Mesenchymal stem cell (in vitro differentiated cells and primary cell): ENCODE measurements at regions not wholly inside any gene's neighbourhood (a gene's known extent, or its start where the extent isn't known, plus 50 kb on each side); places are given as distances from the start of the nearest gene placed in this dataset.
A peak's percentile ranks its signal among the peaks of the same experiment; 100 is the strongest.

Experiments used
- DNase-seq: peaks from one replicate; pipeline ENCODE4 v3.0.0-alpha.2; 2013
- H2AFZ ChIP-seq: one replicate; pipeline ENCODE4 v1.6.1; 2013; ENCODE audit warnings: low read depth, mild to moderate bottlenecking, control low read depth, inconsistent platforms, low read length, moderate library complexity
- H2AK5ac ChIP-seq: 2 replicates; pipeline ENCODE4 v1.6.1; 2013; ENCODE audit warnings: low read length, moderate library complexity, mild to moderate bottlenecking, inconsistent platforms; ENCODE audit not compliant: severe bottlenecking
- H2BK120ac ChIP-seq: one replicate; pipeline ENCODE4 v1.6.1; 2013; ENCODE audit warnings: low read depth, mild to moderate bottlenecking, inconsistent platforms, low read length, moderate library complexity
- H2BK12ac ChIP-seq, 2 experiments: one replicate each; pipeline ENCODE4 v1.6.1; 2013; ENCODE audit warnings: inconsistent platforms in 2 of 2, low read length in 2 of 2, mild to moderate bottlenecking in 2 of 2, moderate library complexity in 2 of 2, control low read depth in 1 of 2
- H2BK15ac ChIP-seq: one replicate; pipeline ENCODE4 v1.6.1; 2013; ENCODE audit warnings: mild to moderate bottlenecking, low read depth, inconsistent platforms; ENCODE audit not compliant: poor library complexity, severe bottlenecking
- H2BK5ac ChIP-seq: 2 replicates; pipeline ENCODE4 v1.6.1; 2013; ENCODE audit warnings: low read depth, mild to moderate bottlenecking, low read length, control low read depth, inconsistent platforms; ENCODE audit not compliant: poor library complexity, severe bottlenecking
- H3K14ac ChIP-seq, 2 experiments: one replicate each; pipeline ENCODE4 v1.6.1; 2013; ENCODE audit warnings: inconsistent platforms in 2 of 2, low read length in 2 of 2, control low read depth in 1 of 2, mild to moderate bottlenecking in 1 of 2, moderate library complexity in 1 of 2
- H3K18ac ChIP-seq, 2 experiments: one replicate each; pipeline ENCODE4 v1.6.1; 2013; ENCODE audit warnings: inconsistent platforms in 2 of 2, low read length in 2 of 2, control low read depth in 1 of 2, low read depth in 1 of 2, mild to moderate bottlenecking in 1 of 2
- H3K23ac ChIP-seq, 2 experiments: one replicate each; pipeline ENCODE4 v1.6.1; 2013; ENCODE audit warnings: inconsistent platforms in 2 of 2, low read length in 2 of 2, mild to moderate bottlenecking in 2 of 2, moderate library complexity in 2 of 2, control low read depth in 1 of 2
- H3K27ac ChIP-seq: 2 replicates; pipeline ENCODE4 v1.5.1; 2013; ENCODE audit warnings: mild to moderate bottlenecking, moderate library complexity, low read length, control low read depth, inconsistent platforms; ENCODE audit not compliant: poor library complexity, severe bottlenecking
- H3K27me3 ChIP-seq, 2 experiments: 2 replicates each; pipeline versions ENCODE4 v1.6.1 to v1.7.0; 2013; ENCODE audit warnings: low read length in 2 of 2, mild to moderate bottlenecking in 2 of 2, moderate library complexity in 2 of 2, control low read depth in 1 of 2, inconsistent platforms in 1 of 2; ENCODE audit not compliant: control insufficient read depth in 1 of 2, insufficient read depth in 1 of 2
- H3K36me3 ChIP-seq, 2 experiments: 2 replicates each; pipeline versions ENCODE4 v1.6.1 to v1.7.0; 2013; ENCODE audit warnings: low read length in 2 of 2, control low read depth in 1 of 2, inconsistent platforms in 1 of 2, low read depth in 1 of 2, mild to moderate bottlenecking in 1 of 2; ENCODE audit not compliant: insufficient read depth in 2 of 2, control insufficient read depth in 1 of 2
- H3K4ac ChIP-seq, 2 experiments: one replicate each; pipeline ENCODE4 v1.6.1; 2013; ENCODE audit warnings: inconsistent platforms in 2 of 2, low read length in 2 of 2, mild to moderate bottlenecking in 2 of 2, moderate library complexity in 2 of 2, control low read depth in 1 of 2, low read depth in 1 of 2
- H3K4me1 ChIP-seq: 2 replicates; pipeline ENCODE4 v1.6.1; 2013; ENCODE audit warnings: low read depth, low read length, control low read depth; ENCODE audit not compliant: control insufficient read depth, insufficient read depth
- H3K4me2 ChIP-seq: 2 replicates; pipeline ENCODE4 v1.6.1; 2013; ENCODE audit warnings: low read length, mild to moderate bottlenecking, inconsistent platforms; ENCODE audit not compliant: poor library complexity, severe bottlenecking
- H3K4me3 ChIP-seq, 2 experiments: 2 replicates each; pipeline versions ENCODE4 v1.5.1 to v1.7.0; 2013; ENCODE audit warnings: low read length in 2 of 2, mild to moderate bottlenecking in 2 of 2, control low read depth in 1 of 2, low read depth in 1 of 2; ENCODE audit not compliant: insufficient read depth in 1 of 2
- H3K79me1 ChIP-seq: replicated peaks from 2 replicates; pipeline ENCODE4 v1.6.1; 2013; ENCODE audit warnings: mild to moderate bottlenecking, control low read depth, low read length, inconsistent platforms; ENCODE audit not compliant: poor library complexity, severe bottlenecking
- H3K9ac ChIP-seq: 2 replicates; pipeline ENCODE4 v1.7.0; 2013; ENCODE audit warnings: mild to moderate bottlenecking, low read length, moderate library complexity
- H3K9me3 ChIP-seq: 2 replicates; pipeline ENCODE4 v1.7.0; 2013; ENCODE audit warnings: mild to moderate bottlenecking, low read length; ENCODE audit not compliant: control insufficient read depth
- H4K8ac ChIP-seq: one replicate; pipeline ENCODE4 v1.6.1; 2013; ENCODE audit warnings: inconsistent platforms, mild to moderate bottlenecking, low read length, moderate library complexity
- H4K91ac ChIP-seq: one replicate; pipeline ENCODE4 v1.6.1; 2013; ENCODE audit warnings: mild to moderate bottlenecking, low read length, inconsistent platforms
- WGBS: methylation state at CpG from one replicate; pipeline ENCODE4 v1.1.7; 2013; ENCODE audit warnings: mixed read lengths; 5-methylcytosine and 5-hydroxymethylcytosine counted together

DNA sequence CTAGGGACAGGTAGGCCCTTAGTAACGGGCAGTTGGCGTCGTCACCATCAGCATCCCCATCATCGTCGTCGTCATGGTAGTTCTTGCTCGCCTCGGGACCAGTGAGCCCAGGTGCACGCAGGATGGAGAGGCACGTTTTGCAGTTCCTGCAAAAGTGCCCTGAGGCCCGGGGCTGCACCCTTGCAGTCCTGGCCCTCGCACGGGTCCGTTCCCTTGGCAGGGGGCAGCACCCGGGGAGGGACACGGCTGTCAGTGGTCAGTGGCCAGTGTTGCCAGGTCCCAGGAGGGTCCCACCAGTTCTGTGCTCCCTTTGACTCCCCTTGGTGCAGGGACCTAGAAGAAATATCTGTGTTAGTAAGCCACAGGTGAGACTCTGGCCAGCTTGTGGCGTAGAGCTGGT, 243.9 kb upstream of the CIBAR2 start:
- H3K14ac ChIP-seq = peak overlapping the region in 1 of 2 experiments; percentile 82
- H3K4me1 ChIP-seq = peaks cover 40% of the 10 kb centered on the region
- H2AK5ac ChIP-seq = peak overlapping the region; percentile 28
- no peak overlapping the region for H3K23ac ChIP-seq
- H2BK5ac ChIP-seq = no peak overlapping the region
- H2BK12ac ChIP-seq = peak overlapping the region; percentile 60 to 100
- H3K4me3 ChIP-seq = no peak overlapping the region
- H3K4ac ChIP-seq = peak overlapping the region; percentile 92 to 96
- H2AFZ ChIP-seq = no peak overlapping the region
- peak overlapping the region; percentile 93 for H2BK15ac ChIP-seq
- H3K27me3 ChIP-seq = no peaks in the 10 kb centered on the region
- H3K27ac ChIP-seq = no peak overlapping the region
- H3K79me1 ChIP-seq = peaks cover 15% of the 10 kb centered on the region
- peak overlapping the region; percentile 96 for H4K8ac ChIP-seq
- no peak overlapping the region for H3K4me2 ChIP-seq
- no peaks in the 10 kb centered on the region for H3K9me3 ChIP-seq
- peak overlapping the region; percentile 98 for H2BK120ac ChIP-seq
- H3K36me3 ChIP-seq = peaks cover 4 to 12% of the 10 kb centered on the region in 2 experiments
- WGBS = 98% methylated on average over 16 of the region's 17 CpGs
- peak overlapping the region; percentile 99 for H4K91ac ChIP-seq
- peak overlapping the region; percentile 98 for H3K18ac ChIP-seq
- DNase-seq = no peak
- H3K9ac ChIP-seq = no peak overlapping the region

DNA sequence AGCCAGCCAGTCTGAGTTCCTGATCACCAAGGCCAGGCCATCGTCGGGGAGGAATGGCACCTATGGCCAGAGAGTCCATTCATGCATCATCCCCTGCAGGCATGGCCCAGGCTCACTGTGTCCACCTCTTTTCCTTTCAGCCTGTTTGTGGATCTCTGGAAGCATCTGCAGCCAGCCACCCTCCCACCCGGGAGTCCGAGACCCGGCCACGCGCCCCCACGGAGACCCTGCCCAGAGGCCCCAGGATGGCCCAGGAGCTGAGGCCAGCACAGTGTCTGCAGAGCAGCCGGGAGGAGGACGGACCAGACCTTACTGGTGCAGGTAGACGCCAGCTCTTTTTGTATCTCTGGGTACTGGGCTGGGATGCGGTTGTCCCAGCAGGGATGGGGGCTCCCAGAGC, 245.1 kb upstream of the CIBAR2 start:
- no peak overlapping the region for H3K4me3 ChIP-seq
- H2AFZ ChIP-seq = no peak overlapping the region
- peak overlapping the region; percentile 98 for H2BK120ac ChIP-seq
- H2AK5ac ChIP-seq = no peak overlapping the region
- H3K14ac ChIP-seq = peak overlapping the region in 1 of 2 experiments; percentile 97
- peak overlapping the region; percentile 54 for H4K8ac ChIP-seq
- H3K79me1 ChIP-seq = peaks cover 15% of the 10 kb centered on the region
- H3K9me3 ChIP-seq = no peaks in the 10 kb centered on the region
- H2BK12ac ChIP-seq = peak overlapping the region; percentile 75 to 100
- no peaks in the 10 kb centered on the region for H3K27me3 ChIP-seq
- H3K4me2 ChIP-seq = no peak overlapping the region
- no peak overlapping the region for H2BK5ac ChIP-seq
- peaks cover 45% of the 10 kb centered on the region for H3K4me1 ChIP-seq
- WGBS = 94% methylated on average over 12 of the region's 12 CpGs
- H3K27ac ChIP-seq = no peak overlapping the region
- H3K23ac ChIP-seq = no peak overlapping the region
- peak overlapping the region; percentile 86 to 89 for H3K4ac ChIP-seq
- peak overlapping the region; percentile 93 for H2BK15ac ChIP-seq
- H3K36me3 ChIP-seq = peaks cover 4 to 16% of the 10 kb centered on the region in 2 experiments
- H3K18ac ChIP-seq = peak overlapping the region; percentile 98 to 99
- DNase-seq = no peak
- H4K91ac ChIP-seq = peak overlapping the region; percentile 100
- no peak overlapping the region for H3K9ac ChIP-seq

DNA sequence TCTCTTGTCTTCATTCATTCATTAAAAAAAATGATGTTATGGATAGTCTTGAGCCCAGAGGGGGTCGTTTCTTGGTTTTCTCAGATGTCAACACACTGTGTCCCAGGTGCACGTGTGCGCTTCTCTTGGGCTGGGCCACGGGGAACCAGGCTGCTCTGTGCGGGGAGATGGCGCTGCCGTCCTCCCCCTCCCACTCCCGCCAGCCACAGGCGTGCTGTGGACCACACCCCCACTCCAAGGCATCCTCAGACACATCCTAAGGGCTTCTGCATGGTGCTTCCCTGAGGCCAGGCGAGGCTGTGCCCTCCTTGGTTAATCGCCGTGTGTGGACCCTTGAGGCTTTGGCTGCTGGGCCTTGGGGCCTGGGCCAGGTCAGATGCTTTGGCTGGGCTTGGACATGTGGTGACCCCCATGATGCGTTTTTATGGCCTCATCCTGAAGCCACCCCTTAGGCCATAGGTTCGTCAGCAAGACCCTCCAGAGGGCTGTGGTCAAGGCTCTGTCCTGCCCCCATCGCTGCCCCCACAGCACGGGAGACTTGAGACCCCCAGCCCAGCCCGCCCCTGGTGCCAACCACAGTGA, 245.7 kb upstream of the CIBAR2 start:
- 96% methylated on average over 17 of the region's 17 CpGs for WGBS
- no peak overlapping the region for H2BK5ac ChIP-seq

DNA sequence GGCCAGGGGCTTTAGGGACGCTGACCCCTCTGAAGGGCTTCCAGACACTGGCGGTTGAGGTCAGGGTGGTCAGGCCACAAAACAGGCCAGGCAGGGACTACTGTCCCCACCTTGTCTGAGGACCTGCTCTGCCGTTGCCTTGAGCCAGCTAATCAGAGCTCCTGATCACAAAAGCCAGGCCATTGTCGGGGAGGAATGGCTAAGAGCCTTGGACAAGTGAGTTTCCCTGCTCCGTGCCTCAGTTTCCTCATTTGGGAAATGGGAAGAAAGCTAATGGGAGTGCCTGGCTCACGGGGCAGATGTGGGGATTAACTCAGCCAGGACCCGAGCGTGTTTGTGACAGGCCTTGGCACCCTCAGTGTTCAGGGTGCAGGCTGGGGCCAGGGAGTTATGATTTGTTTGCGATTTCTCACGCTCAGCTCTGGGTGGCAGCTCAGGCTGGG, 246.5 kb upstream of the CIBAR2 start:
- WGBS = 89% methylated on average over 10 of the region's 10 CpGs
- H3K36me3 ChIP-seq = peaks cover 4 to 16% of the 10 kb centered on the region in 2 experiments

More for the DNA sequence above, 245.7 kb upstream of the CIBAR2 start:
- Histone ChIP-seq H3K27me3 (no peaks in the 10 kb centered on the region), H2BK120ac (peak overlapping the region; percentile 98), H3K79me1 (peaks cover 10% of the 10 kb centered on the region), H3K14ac (peak overlapping the region in 1 of 2 experiments; percentile 95), H2BK15ac (peak overlapping the region; percentile 29), H4K91ac (peak overlapping the region; percentile 99), H2AFZ (no peak overlapping the region), H3K9ac (no peak overlapping the region), H3K9me3 (no peaks in the 10 kb centered on the region), H3K4me1 (peaks cover 44% of the 10 kb centered on the region), H3K4me2 (no peak overlapping the region), H3K36me3 (peaks cover 4 to 16% of the 10 kb centered on the region in 2 experiments), H3K4me3 (no peak overlapping the region), H2BK12ac (peak overlapping the region; percentile 75 to 100), H4K8ac (peak overlapping the region; percentile 96), H3K27ac (no peak overlapping the region), H3K4ac (peak overlapping the region; percentile 98 to 100), H3K18ac (peak overlapping the region; percentile 92 to 100), H3K23ac (no peak overlapping the region), H2AK5ac (no peak overlapping the region)
- DNase-seq = no peak

More for the DNA sequence above, 246.5 kb upstream of the CIBAR2 start:
- H4K91ac ChIP-seq = peak overlapping the region; percentile 99
- peak overlapping the region; percentile 92 to 100 for H3K18ac ChIP-seq
- no peak overlapping the region for H2BK5ac ChIP-seq
- H2BK120ac ChIP-seq = peak overlapping the region; percentile 90
- no peak for DNase-seq
- no peak overlapping the region for H3K27ac ChIP-seq
- H3K9ac ChIP-seq = no peak overlapping the region
- H3K4ac ChIP-seq = peak overlapping the region; percentile 98 to 100
- peak overlapping the region; percentile 96 for H4K8ac ChIP-seq
- H2BK12ac ChIP-seq = peak overlapping the region; percentile 75 to 100
- H3K79me1 ChIP-seq = peaks cover 11% of the 10 kb centered on the region
- peaks cover 49% of the 10 kb centered on the region for H3K4me1 ChIP-seq
- no peaks in the 10 kb centered on the region for H3K27me3 ChIP-seq
- no peak overlapping the region for H3K4me2 ChIP-seq
- peak overlapping the region; percentile 73 for H2BK15ac ChIP-seq
- H2AK5ac ChIP-seq = no peak overlapping the region
- H2AFZ ChIP-seq = no peak overlapping the region
- H3K23ac ChIP-seq = peak overlapping the region in 1 of 2 experiments; percentile 9
- no peaks in the 10 kb centered on the region for H3K9me3 ChIP-seq
- H3K4me3 ChIP-seq = no peak overlapping the region
- H3K14ac ChIP-seq = peak overlapping the region in 1 of 2 experiments; percentile 99
